ENCODE measurements at regions not wholly inside any gene's neighbourhood (a gene's known extent, or its start where the extent isn't known, plus 50 kb on each side); places are given as distances from the start of the nearest gene placed in this dataset.

DNA sequence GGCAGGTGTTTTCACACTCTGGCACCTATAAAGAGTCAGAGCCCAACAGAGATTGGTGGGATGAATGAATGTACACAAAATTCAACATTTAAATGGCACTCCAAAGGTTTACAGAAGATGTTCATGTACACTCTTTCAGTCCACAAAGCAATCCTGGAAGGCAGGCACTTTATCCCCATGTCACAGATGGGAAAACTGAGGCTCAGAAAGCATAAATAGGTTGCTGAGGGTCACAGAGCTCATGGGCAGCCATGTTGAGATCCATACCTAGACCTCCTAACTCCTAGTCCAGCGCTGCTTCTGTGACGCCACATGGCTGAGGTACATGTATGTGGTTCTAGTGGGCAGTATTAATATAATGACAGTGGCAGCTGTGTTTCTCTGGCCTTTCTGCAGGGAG is 157.7 kb upstream of the LHX1 start:
- Histone ChIP-seq H3K79me2 (no peaks in the 10 kb centered on the region), H3K4me3 (no peak overlapping the region), H3K4me2 (no peak overlapping the region), H3K36me3 (replicated peaks; ENCODE audit: insufficient read depth, low read depth) (no peaks in the 10 kb centered on the region), H3K4me1 (ENCODE audit: insufficient read depth) (no peaks in the 10 kb centered on the region), H2AFZ (no peak overlapping the region), H3K9me3 (ENCODE audit: low read depth) (no peaks in the 10 kb centered on the region), H4K20me1 (ENCODE audit: insufficient read depth, poor library complexity, severe bottlenecking) (no peaks in the 10 kb centered on the region), H3K9me2 (replicated peaks; ENCODE audit: insufficient read depth) (no peaks in the 10 kb centered on the region), H3K27me3 (peaks cover under 1% of the 10 kb centered on the region), H3K27ac (no peak overlapping the region)
- 90% methylated on average over 2 of the region's 2 CpGs for WGBS (ENCODE audit: low lambda C conversion rate, missing lambda C conversion rate)
- TF ChIP-seq, protein P1, sequence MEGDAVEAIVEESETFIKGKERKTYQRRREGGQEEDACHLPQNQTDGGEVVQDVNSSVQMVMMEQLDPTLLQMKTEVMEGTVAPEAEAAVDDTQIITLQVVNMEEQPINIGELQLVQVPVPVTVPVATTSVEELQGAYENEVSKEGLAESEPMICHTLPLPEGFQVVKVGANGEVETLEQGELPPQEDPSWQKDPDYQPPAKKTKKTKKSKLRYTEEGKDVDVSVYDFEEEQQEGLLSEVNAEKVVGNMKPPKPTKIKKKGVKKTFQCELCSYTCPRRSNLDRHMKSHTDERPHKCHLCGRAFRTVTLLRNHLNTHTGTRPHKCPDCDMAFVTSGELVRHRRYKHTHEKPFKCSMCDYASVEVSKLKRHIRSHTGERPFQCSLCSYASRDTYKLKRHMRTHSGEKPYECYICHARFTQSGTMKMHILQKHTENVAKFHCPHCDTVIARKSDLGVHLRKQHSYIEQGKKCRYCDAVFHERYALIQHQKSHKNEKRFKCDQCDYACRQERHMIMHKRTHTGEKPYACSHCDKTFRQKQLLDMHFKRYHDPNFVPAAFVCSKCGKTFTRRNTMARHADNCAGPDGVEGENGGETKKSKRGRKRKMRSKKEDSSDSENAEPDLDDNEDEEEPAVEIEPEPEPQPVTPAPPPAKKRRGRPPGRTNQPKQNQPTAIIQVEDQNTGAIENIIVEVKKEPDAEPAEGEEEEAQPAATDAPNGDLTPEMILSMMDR (IDR thresholded peaks at IDR 0.05; ENCODE audit: poor library complexity) = no peak
- DNase-seq (ENCODE audit: low spot score) = no peak

DNA sequence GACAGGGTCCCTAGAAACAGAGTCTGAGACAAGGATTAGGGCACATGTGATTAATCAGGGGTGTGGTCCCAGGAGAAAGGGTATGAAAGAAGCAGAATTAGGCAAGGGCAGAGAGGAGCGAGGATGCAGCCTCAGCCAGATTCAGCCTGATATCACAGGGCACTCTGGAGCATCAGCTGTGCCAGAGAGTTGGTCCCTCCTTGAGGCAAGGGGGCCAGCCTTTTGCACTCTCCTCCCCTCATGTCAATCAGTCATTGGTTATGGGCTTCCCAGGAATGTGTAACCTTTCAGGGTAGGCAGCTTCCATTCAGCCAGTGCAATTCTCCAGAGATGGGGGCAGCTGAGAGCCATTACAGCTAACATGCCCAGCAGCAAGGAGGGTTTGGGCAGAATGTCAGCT is 152.6 kb upstream of the LHX1 start:
- Histone ChIP-seq H3K4me1 (ENCODE audit: insufficient read depth) (no peaks in the 10 kb centered on the region), H3K9me2 (replicated peaks; ENCODE audit: insufficient read depth) (no peaks in the 10 kb centered on the region), H3K4me3 (no peak overlapping the region), H3K9me3 (ENCODE audit: low read depth) (no peaks in the 10 kb centered on the region), H4K20me1 (ENCODE audit: insufficient read depth, poor library complexity, severe bottlenecking) (no peaks in the 10 kb centered on the region), H3K27me3 (peaks cover 11% of the 10 kb centered on the region), H3K36me3 (replicated peaks; ENCODE audit: insufficient read depth, low read depth) (no peaks in the 10 kb centered on the region), H3K79me2 (no peaks in the 10 kb centered on the region), H3K27ac (no peak overlapping the region), H3K4me2 (no peak overlapping the region), H2AFZ (no peak overlapping the region)
- no peak for DNase-seq (ENCODE audit: low spot score)
- TF ChIP-seq EZH2 (IDR thresholded peaks at IDR 0.05; ENCODE audit: borderline replicate concordance) = no peak
- TF ChIP-seq, protein P1 (IDR thresholded peaks at IDR 0.05; ENCODE audit: poor library complexity) = no peak
- TF ChIP-seq EZH2phosphoT487 (IDR thresholded peaks at IDR 0.05; ENCODE audit: low read depth, severe bottlenecking, unreplicated experiment) = no peak
- WGBS (ENCODE audit: low lambda C conversion rate, missing lambda C conversion rate) = 78% methylated on average over 1 of the region's 1 CpG

DNA sequence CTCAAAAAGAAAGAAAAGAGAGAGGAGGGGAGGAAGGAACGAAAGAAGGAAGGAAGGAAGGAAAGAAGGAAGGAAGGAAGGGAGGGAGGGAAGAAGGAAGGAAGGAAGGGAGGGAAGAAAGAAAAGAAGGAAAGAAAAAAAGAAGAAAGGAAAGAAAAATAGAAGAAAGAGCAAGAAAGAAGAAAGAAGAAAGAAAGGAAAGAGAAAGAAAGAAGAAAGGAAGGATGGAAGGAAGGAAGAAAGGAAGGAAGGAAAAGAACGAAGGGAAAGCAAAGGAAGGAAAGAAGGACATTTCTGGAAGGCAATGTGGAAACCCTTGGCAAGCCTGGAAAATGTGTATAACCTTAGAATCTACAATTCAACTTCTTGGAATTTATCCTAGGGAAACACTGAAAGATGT is 150.4 kb upstream of the LHX1 start:
- Histone ChIP-seq H3K27me3 (peaks cover 31% of the 10 kb centered on the region), H3K36me3 (replicated peaks; ENCODE audit: insufficient read depth, low read depth) (no peaks in the 10 kb centered on the region), H4K20me1 (ENCODE audit: insufficient read depth, poor library complexity, severe bottlenecking) (no peaks in the 10 kb centered on the region), H3K4me2 (no peak overlapping the region), H3K4me1 (ENCODE audit: insufficient read depth) (no peaks in the 10 kb centered on the region), H3K79me2 (no peaks in the 10 kb centered on the region), H3K9me2 (replicated peaks; ENCODE audit: insufficient read depth) (no peaks in the 10 kb centered on the region), H3K4me3 (no peak overlapping the region), H3K27ac (no peak overlapping the region), H3K9me3 (ENCODE audit: low read depth) (no peaks in the 10 kb centered on the region), H2AFZ (no peak overlapping the region)
- DNase-seq (ENCODE audit: low spot score) = no peak
- TF ChIP-seq, protein P1 (IDR thresholded peaks at IDR 0.05; ENCODE audit: poor library complexity) = no peak
- TF ChIP-seq EZH2phosphoT487 (IDR thresholded peaks at IDR 0.05; ENCODE audit: low read depth, severe bottlenecking, unreplicated experiment) = no peak
- TF ChIP-seq EZH2 (IDR thresholded peaks at IDR 0.05; ENCODE audit: borderline replicate concordance) = no peak
- 64% methylated on average over 2 of the region's 2 CpGs for WGBS (ENCODE audit: low lambda C conversion rate, missing lambda C conversion rate)

Data from hepatocyte (in vitro differentiated cells).